HG02571 (cell line): ENCODE measurements at regions not wholly inside any gene's neighbourhood (a gene's known extent, or its start where the extent isn't known, plus 50 kb on each side); places are given as distances from the start of the nearest gene placed in this dataset.

Source experiments
- ATAC-seq: cut with Tn5 transposase; IDR thresholded peaks from one replicate; pipeline ENCODE4 v1.9.1; 2021; ENCODE audit warnings: mild to moderate bottlenecking, moderate library complexity; ENCODE audit not compliant: unreplicated experiment

DNA sequence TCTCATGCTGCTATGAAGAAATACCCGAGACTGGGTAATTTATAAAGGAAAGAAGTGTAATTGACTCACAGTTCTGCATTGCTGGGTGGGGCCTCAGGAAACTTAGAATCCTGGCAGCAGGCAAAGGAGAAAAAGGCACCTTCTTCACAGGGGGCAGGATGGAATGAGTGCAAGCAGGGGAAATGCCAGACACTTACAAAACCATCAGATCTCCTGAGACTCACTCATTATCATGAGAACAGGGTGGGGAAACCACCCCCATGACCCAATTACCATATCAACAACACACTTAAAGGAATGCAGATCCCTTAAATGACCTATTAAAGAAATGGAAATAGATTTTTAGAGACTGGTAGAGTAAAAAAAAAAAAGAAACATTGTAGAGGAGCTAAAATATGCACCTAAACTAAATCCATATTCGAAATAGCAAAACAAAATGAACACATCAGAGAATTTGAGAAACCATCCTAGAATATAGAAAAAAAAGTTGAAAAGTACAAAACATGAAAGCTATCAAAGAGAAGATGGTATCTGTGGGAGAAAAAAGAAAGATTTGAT, 104.3 kb upstream of the UGT8 start:
- ATAC-seq = no peak

DNA sequence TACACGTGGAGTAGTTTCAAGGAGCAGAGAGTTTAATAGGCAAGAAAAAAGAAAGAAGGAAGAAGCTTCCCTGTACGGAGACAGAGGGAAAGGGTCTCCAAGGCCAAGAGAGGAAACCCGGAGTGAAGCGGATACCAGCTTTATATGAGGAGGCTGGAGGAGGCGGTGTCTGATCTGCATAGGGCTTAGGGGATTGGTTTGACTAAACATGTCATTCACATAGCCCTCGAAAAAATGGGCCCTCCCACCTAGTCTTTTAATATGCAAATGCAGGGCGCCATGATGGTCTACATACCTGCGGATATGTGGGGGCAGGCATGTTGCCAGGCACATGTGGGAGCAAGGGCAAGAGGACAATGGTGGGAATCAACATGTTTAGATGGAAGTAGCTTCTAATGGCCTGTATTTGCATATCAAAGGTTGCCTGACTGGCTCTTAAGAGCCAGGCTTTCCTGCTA, 103.1 kb upstream of the UGT8 start:
- ATAC-seq = no peak

- ATAC-seq = no peak
Measured at GRCh38 chr4:114497116-114497515, 101.5 kb upstream of the UGT8 start.

- no peak for ATAC-seq
Measured at GRCh38 chr4:114509340-114509739, 89.3 kb upstream of the UGT8 start.

- ATAC-seq = no peak
Measured at GRCh38 chr4:114512595-114513295, 85.9 kb upstream of the UGT8 start.

DNA sequence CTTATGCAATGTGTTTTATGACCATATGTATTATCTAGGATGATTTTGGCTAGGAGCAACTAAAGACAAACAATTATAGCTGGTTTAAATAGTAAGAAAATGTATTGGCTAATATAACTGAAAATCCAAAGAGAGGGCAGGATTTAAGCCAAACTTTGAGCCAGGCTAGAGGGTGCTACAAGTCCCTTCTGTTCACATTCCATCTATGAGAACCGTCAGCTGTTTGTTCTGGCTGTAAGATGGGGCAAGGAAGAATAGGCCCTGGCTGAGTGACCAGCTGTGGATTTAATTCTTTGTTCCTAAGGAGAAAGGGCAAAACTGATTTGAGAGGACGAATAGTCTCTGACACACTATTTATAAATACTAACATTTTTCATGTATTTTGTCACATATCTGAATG, 79.2 kb upstream of the UGT8 start:
- no peak for ATAC-seq

- no peak for ATAC-seq
Measured at GRCh38 chr4:114527170-114527569, 71.4 kb upstream of the UGT8 start.

DNA sequence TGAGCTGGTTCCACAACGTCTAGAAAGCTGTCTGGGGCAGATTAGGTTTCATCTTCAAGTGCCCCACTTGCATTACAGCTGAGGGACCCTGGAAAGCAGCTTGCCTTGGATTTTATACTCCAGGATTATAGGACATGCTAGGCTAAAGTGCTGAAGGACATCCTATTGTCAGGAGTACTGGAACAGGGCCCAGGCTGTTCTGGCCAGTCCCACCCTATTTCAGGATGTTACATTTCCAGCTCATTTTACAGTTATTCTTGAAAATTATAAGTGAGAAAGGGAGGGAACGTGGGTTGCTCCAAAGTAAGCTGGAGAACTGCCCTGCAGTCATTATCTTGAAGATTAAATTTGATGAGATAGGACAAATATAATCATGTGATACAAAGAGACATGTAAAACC, 71.0 kb upstream of the UGT8 start:
- ATAC-seq = no peak

- no peak for ATAC-seq
Measured at GRCh38 chr4:114535725-114536124, 62.9 kb upstream of the UGT8 start.

DNA sequence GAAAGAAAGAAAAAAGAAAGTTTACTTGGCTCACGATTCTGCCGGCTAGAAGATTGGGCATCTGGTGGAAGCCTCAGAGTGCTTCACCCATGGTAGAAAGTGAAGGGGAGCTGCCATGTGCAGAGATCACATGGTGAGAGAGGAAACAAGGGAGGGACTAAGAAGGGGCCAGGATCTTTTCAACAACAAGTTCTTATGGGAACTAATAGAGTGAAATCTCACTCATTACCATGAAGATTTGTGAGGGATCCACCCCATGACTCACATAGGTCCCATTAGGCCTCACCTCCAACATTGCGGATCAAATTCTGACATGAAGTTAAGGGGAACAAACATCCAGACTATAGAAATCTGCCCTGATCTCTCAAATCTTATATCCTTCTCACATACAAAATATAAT, 61.3 kb upstream of the UGT8 start:
- ATAC-seq = no peak

GRCh38 chr4:114538012-114538617, 60.5 kb upstream of the UGT8 start:
- ATAC-seq = no peak

GRCh38 chr4:114539985-114540384, 58.6 kb upstream of the UGT8 start:
- no peak for ATAC-seq

DNA sequence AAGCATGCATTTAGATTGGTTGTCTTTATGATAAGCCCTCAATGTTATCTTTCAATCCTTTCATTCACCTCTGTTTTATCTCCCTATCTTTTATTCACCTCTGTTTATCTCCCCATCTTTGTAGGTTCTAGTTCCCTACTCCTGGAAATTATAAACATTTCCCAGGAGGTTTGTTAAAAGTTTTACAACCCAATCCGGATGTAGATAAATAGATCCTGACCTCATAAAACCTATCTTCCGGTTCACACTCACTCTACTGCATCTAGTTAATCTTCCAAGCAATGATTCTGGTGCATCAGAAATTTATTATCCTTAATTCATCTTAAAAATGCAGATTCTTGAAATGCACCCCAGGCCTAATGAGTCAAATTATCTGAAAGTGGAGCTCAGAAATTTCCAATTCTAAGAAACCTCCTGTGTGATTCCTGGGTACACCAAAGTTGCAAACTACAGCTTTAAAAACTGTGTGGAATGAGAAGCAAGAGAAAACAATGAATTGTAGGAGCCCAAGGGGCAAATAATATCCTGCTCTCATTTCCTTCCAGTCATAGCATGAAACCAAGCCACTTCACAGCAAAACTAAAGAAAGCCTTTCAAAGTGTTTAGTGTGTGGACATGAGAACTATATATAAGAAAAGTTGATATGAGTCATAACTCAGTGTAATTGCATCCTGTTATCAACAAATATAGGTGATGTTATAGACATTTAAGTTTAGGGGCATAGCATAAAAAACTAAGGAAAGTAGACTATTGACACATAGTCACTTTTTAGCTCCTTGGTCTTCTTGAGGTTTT, 51.1 kb upstream of the UGT8 start:
- ATAC-seq = no peak
